ENCODE measurements at regions not wholly inside any gene's neighbourhood (a gene's known extent, or its start where the extent isn't known, plus 50 kb on each side); places are given as distances from the start of the nearest gene placed in this dataset.

- Mint-ChIP-seq H3K27ac (no peak overlapping the region), H3K9me3 (no peaks in the 10 kb centered on the region), H3K27me3 (ENCODE audit: low read depth, poor library complexity) (peaks cover 3% of the 10 kb centered on the region), H3K4me3 (no peak overlapping the region), H3K4me1 (peaks cover 11% of the 10 kb centered on the region), H3K36me3 (ENCODE audit: low read depth) (no peaks in the 10 kb centered on the region)
- DNase-seq: no peak
- no peak for TF ChIP-seq CTCF (IDR thresholded peaks at IDR 0.05)
Measured at GRCh38 chr4:138959097-138959815, 56.3 kb upstream of the NOCT start.

GRCh38 chr4:138958519-138958918, 57.1 kb upstream of the NOCT start:
- Mint-ChIP-seq H3K27ac (peak overlapping the region; percentile 55), H3K27me3 (ENCODE audit: low read depth, poor library complexity) (peaks cover 3% of the 10 kb centered on the region), H3K4me1 (peaks cover 11% of the 10 kb centered on the region), H3K4me3 (no peak overlapping the region), H3K9me3 (no peaks in the 10 kb centered on the region), H3K36me3 (ENCODE audit: low read depth) (no peaks in the 10 kb centered on the region)
- TF ChIP-seq CTCF (IDR thresholded peaks at IDR 0.05): no peak
- DNase-seq: no peak

GRCh38 chr4:138957302-138957701, 58.3 kb upstream of the NOCT start:
- Mint-ChIP-seq H3K27ac (no peak overlapping the region), H3K4me3 (no peak overlapping the region), H3K36me3 (ENCODE audit: low read depth) (no peaks in the 10 kb centered on the region), H3K4me1 (peaks cover 11% of the 10 kb centered on the region), H3K9me3 (no peaks in the 10 kb centered on the region), H3K27me3 (ENCODE audit: low read depth, poor library complexity) (peaks cover 3% of the 10 kb centered on the region)
- no peak for DNase-seq
- no peak for TF ChIP-seq CTCF (IDR thresholded peaks at IDR 0.05)

GRCh38 chr4:138954428-138954827, 61.2 kb upstream of the NOCT start:
- no peak overlapping the region for H3K27ac Mint-ChIP-seq
- DNase-seq: no peak
- no peaks in the 10 kb centered on the region for H3K36me3 Mint-ChIP-seq (ENCODE audit: low read depth)
- H3K4me3 Mint-ChIP-seq: no peak overlapping the region
- peaks cover 3% of the 10 kb centered on the region for H3K27me3 Mint-ChIP-seq (ENCODE audit: low read depth, poor library complexity)
- H3K4me1 Mint-ChIP-seq: no peaks in the 10 kb centered on the region
- no peaks in the 10 kb centered on the region for H3K9me3 Mint-ChIP-seq
- TF ChIP-seq CTCF (IDR thresholded peaks at IDR 0.05): no peak

- Mint-ChIP-seq H3K36me3 (ENCODE audit: low read depth) (no peaks in the 10 kb centered on the region), H3K9me3 (no peaks in the 10 kb centered on the region), H3K4me3 (no peak overlapping the region), H3K27me3 (ENCODE audit: low read depth, poor library complexity) (peaks cover 3% of the 10 kb centered on the region), H3K27ac (peak overlapping the region; percentile 46), H3K4me1 (no peaks in the 10 kb centered on the region)
- DNase-seq: no peak
- TF ChIP-seq CTCF (IDR thresholded peaks at IDR 0.05): no peak
Measured at GRCh38 chr4:138953961-138954371, 61.6 kb upstream of the NOCT start.

GRCh38 chr4:138952411-138952810, 63.2 kb upstream of the NOCT start:
- Mint-ChIP-seq H3K9me3 (no peaks in the 10 kb centered on the region), H3K27me3 (ENCODE audit: low read depth, poor library complexity) (peaks cover 3% of the 10 kb centered on the region), H3K27ac (no peak overlapping the region), H3K36me3 (ENCODE audit: low read depth) (no peaks in the 10 kb centered on the region), H3K4me3 (no peak overlapping the region), H3K4me1 (no peaks in the 10 kb centered on the region)
- no peak for DNase-seq
- TF ChIP-seq CTCF (IDR thresholded peaks at IDR 0.05): no peak

All from nephron progenitor cell (in vitro differentiated cells).